Ishikawa (cell line): ENCODE measurements at regions not wholly inside any gene's neighbourhood (a gene's known extent, or its start where the extent isn't known, plus 50 kb on each side); places are given as distances from the start of the nearest gene placed in this dataset.
A peak's percentile ranks its signal among the peaks of the same experiment; 100 is the strongest.

Source experiments
- CEBPB ChIP-seq: IDR thresholded peaks from 2 replicates; pipeline ENCODE4 v1.6.1; 2012
- CREB1 ChIP-seq: IDR thresholded peaks from 2 replicates; pipeline ENCODE4 v1.6.1; 2012; ENCODE audit warnings: low read depth
- EGR1 ChIP-seq: IDR thresholded peaks from 2 replicates; pipeline ENCODE4 v1.6.1; 2012
- EP300 ChIP-seq: IDR thresholded peaks from 2 replicates; pipeline ENCODE4 v1.6.1; 2012; ENCODE audit warnings: borderline replicate concordance
- FOXM1 ChIP-seq: IDR thresholded peaks from 2 replicates; pipeline ENCODE4 v1.6.1; 2012; ENCODE audit warnings: low read depth, borderline replicate concordance
- MAX ChIP-seq: IDR thresholded peaks from 2 replicates; pipeline ENCODE4 v1.6.1; 2012
- NFIC ChIP-seq: IDR thresholded peaks from 2 replicates; pipeline ENCODE4 v1.6.1; 2012
- RAD21 ChIP-seq: IDR thresholded peaks from 2 replicates; pipeline ENCODE4 v1.6.1; 2012; ENCODE audit warnings: low read depth
- TAF1 ChIP-seq: IDR thresholded peaks from 2 replicates; pipeline ENCODE4 v1.6.1; 2012; ENCODE audit warnings: low read depth, mild to moderate bottlenecking
- TCF12 ChIP-seq: IDR thresholded peaks from 2 replicates; pipeline ENCODE4 v1.6.1; 2012; ENCODE audit warnings: low read depth
- TEAD4 ChIP-seq: IDR thresholded peaks from 2 replicates; pipeline ENCODE4 v1.6.1; 2012
- USF1 ChIP-seq: IDR thresholded peaks from 2 replicates; pipeline ENCODE4 v1.6.1; 2012
- YY1 ChIP-seq: IDR thresholded peaks from 2 replicates; pipeline ENCODE4 v1.6.1; 2012; ENCODE audit warnings: low read depth
- ZBTB7A ChIP-seq: IDR thresholded peaks from 2 replicates; pipeline ENCODE4 v1.6.1; 2012; ENCODE audit warnings: low read depth
- TF ChIP-seq, protein P1 (sequence below): IDR thresholded peaks from 2 replicates; pipeline ENCODE4 v1.6.1; 2012; ENCODE audit warnings: low read depth, mild to moderate bottlenecking

DNA sequence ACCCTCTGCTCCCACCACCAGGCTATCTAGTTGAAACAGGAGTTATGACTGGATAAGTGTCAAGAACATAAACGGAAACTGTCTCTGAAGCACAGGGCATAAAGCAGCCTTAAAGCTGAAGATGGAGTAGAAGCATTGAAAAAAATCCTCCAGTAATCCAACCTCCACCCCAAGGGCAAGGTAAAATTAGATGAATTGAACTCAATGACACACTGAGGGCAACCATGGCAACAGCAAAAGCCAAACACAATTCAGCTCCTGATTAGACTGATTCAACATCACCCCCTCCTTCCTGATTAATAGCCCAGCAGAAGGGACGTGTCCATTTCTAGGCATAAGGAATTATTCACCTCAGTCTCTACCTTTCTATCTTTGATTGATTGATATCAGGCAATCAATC lies 183.2 kb upstream of the MAP3K1 start:
- TF ChIP-seq USF1: no peak
- no peak for TF ChIP-seq MAX
- no peak for TF ChIP-seq TAF1

DNA sequence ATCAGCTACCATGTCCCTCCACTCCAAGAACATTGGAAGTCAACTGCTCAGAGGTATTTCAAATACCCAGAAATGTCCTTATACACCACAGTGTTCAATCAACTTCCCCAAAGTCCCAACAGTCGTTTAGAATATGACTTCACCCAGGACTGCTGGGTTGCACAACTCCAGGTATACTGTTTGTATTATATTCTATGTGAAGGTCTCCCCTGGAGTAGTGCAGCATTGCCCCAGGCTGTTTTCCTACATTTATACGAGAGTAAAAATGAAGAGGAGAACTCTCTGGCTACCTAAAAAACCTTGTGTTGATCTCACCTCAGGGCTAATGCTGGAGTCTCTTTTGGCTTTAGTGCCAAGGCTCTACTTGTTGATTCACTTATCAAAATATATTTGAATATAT lies 183.6 kb upstream of the MAP3K1 start:
- TF ChIP-seq EGR1 (no peak), TAF1 (no peak), USF1 (no peak), ZBTB7A (no peak), EP300 (no peak), MAX (no peak), YY1 (no peak), CREB1 (no peak), CEBPB (no peak), TCF12 (no peak), FOXM1 (no peak), NFIC (no peak), RAD21 (no peak), TEAD4 (no peak)
- TF ChIP-seq, protein P1, sequence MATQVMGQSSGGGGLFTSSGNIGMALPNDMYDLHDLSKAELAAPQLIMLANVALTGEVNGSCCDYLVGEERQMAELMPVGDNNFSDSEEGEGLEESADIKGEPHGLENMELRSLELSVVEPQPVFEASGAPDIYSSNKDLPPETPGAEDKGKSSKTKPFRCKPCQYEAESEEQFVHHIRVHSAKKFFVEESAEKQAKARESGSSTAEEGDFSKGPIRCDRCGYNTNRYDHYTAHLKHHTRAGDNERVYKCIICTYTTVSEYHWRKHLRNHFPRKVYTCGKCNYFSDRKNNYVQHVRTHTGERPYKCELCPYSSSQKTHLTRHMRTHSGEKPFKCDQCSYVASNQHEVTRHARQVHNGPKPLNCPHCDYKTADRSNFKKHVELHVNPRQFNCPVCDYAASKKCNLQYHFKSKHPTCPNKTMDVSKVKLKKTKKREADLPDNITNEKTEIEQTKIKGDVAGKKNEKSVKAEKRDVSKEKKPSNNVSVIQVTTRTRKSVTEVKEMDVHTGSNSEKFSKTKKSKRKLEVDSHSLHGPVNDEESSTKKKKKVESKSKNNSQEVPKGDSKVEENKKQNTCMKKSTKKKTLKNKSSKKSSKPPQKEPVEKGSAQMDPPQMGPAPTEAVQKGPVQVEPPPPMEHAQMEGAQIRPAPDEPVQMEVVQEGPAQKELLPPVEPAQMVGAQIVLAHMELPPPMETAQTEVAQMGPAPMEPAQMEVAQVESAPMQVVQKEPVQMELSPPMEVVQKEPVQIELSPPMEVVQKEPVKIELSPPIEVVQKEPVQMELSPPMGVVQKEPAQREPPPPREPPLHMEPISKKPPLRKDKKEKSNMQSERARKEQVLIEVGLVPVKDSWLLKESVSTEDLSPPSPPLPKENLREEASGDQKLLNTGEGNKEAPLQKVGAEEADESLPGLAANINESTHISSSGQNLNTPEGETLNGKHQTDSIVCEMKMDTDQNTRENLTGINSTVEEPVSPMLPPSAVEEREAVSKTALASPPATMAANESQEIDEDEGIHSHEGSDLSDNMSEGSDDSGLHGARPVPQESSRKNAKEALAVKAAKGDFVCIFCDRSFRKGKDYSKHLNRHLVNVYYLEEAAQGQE: no peak

DNA sequence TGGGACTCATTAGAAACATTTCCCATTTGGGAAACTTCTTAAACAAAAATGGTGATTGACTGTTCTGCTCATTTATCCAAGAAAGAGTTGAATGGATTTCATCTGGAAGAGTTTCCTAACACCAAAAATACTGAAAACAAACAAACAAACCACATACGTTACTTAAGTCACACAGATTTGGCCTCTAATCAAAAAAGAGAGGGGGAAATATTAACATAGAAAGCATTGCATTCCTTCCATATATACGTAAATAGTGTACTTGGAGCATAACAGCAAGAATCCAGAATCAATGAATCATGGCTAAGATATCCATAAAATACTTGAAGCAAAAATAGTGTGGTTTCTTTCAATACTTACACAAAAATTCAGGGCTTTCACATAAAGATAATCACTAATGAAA lies 189.8 kb upstream of the MAP3K1 start:
- no peak for TF ChIP-seq ZBTB7A
- no peak for TF ChIP-seq TCF12
- TF ChIP-seq TEAD4: peak; percentile 61; the same call in 1 of the 2 replicates
- TF ChIP-seq CEBPB: no peak
- TF ChIP-seq CREB1: no peak
- TF ChIP-seq EP300: peak; percentile 58; the same call in 1 of the 2 replicates
- TF ChIP-seq TAF1: no peak
- no peak for TF ChIP-seq RAD21
- peak; percentile 64 for TF ChIP-seq NFIC
- no peak for TF ChIP-seq EGR1
- no peak for TF ChIP-seq YY1
- no peak for TF ChIP-seq USF1
- no peak; the same call in 1 of the 2 replicates for TF ChIP-seq FOXM1
- no peak for TF ChIP-seq MAX
- TF ChIP-seq, protein P1: no peak

GRCh38 chr5:56624751-56625150 lies 190.6 kb upstream of the MAP3K1 start:
- TF ChIP-seq, protein P1: no peak
- no peak for TF ChIP-seq TAF1
- TF ChIP-seq EGR1: no peak
- TF ChIP-seq ZBTB7A: no peak
- TF ChIP-seq YY1: no peak
- no peak for TF ChIP-seq CREB1
- TF ChIP-seq TCF12: no peak
- TF ChIP-seq CEBPB: no peak
- no peak for TF ChIP-seq EP300
- no peak for TF ChIP-seq TEAD4
- no peak for TF ChIP-seq MAX
- no peak for TF ChIP-seq RAD21
- TF ChIP-seq NFIC: no peak
- TF ChIP-seq USF1: no peak
- no peak for TF ChIP-seq FOXM1
